ENCODE measurements at regions not wholly inside any gene's neighbourhood (a gene's known extent, or its start where the extent isn't known, plus 50 kb on each side); places are given as distances from the start of the nearest gene placed in this dataset.

GRCh38 chr5:154132718-154133307, 57.7 kb upstream of the GALNT10 start:
- Histone ChIP-seq H3K27ac (no peak overlapping the region), H3K4me3 (no peak overlapping the region), H3K27me3 (no peaks in the 10 kb centered on the region), H3K9me3 (no peaks in the 10 kb centered on the region), H3K4me1 (no peaks in the 10 kb centered on the region), H3K36me3 (no peaks in the 10 kb centered on the region)
- WGBS, 2 donors: 65 to 78% methylated on average over 6 of the region's 6 CpGs
- ATAC-seq (ENCODE audit: low FRiP score in 2 of 2): no peak
- no peak for DNase-seq
- TF ChIP-seq EP300 (IDR thresholded peaks at IDR 0.05): no peak
- no peak for TF ChIP-seq POLR2AphosphoS5 (IDR thresholded peaks at IDR 0.05)
- no peak for TF ChIP-seq POLR2A (IDR thresholded peaks at IDR 0.05)
- TF ChIP-seq CTCF (IDR thresholded peaks at IDR 0.05): no peak

GRCh38 chr5:154133591-154133990, 56.9 kb upstream of the GALNT10 start:
- H3K27ac ChIP-seq: no peak overlapping the region
- H3K4me3 ChIP-seq: no peak overlapping the region
- H3K9me3 ChIP-seq: no peaks in the 10 kb centered on the region
- no peaks in the 10 kb centered on the region for H3K27me3 ChIP-seq
- no peak for ATAC-seq (ENCODE audit: low FRiP score in 2 of 2)
- no peaks in the 10 kb centered on the region for H3K36me3 ChIP-seq
- 83 to 92% methylated on average over 9 to 10 of the region's 10 CpGs for WGBS, 2 donors
- H3K4me1 ChIP-seq: no peaks in the 10 kb centered on the region
- TF ChIP-seq CTCF (IDR thresholded peaks at IDR 0.05): no peak
- no peak for TF ChIP-seq POLR2AphosphoS5 (IDR thresholded peaks at IDR 0.05)
- peak in 1 of 2 donors; percentile 57 for DNase-seq

- Histone ChIP-seq H3K4me1 (no peaks in the 10 kb centered on the region), H3K4me3 (no peak overlapping the region), H3K36me3 (no peaks in the 10 kb centered on the region), H3K27me3 (no peaks in the 10 kb centered on the region), H3K9me3 (no peaks in the 10 kb centered on the region), H3K27ac (no peak overlapping the region)
- no peak for DNase-seq
- WGBS, 2 donors: 88 to 90% methylated on average over 2 of the region's 2 CpGs
- TF ChIP-seq CTCF (IDR thresholded peaks at IDR 0.05): no peak
- TF ChIP-seq EP300 (IDR thresholded peaks at IDR 0.05): no peak
- TF ChIP-seq POLR2AphosphoS5 (IDR thresholded peaks at IDR 0.05): no peak
- no peak for TF ChIP-seq POLR2A (IDR thresholded peaks at IDR 0.05)
- no peak for ATAC-seq (ENCODE audit: low FRiP score in 2 of 2)
Measured at GRCh38 chr5:154134499-154134898, 56.0 kb upstream of the GALNT10 start.

GRCh38 chr5:154135125-154135817, 55.3 kb upstream of the GALNT10 start:
- Histone ChIP-seq H3K27me3 (no peaks in the 10 kb centered on the region), H3K4me1 (no peaks in the 10 kb centered on the region), H3K4me3 (no peak overlapping the region), H3K27ac (no peak overlapping the region), H3K9me3 (no peaks in the 10 kb centered on the region), H3K36me3 (no peaks in the 10 kb centered on the region)
- no peak for ATAC-seq (ENCODE audit: low FRiP score in 2 of 2)
- no peak for DNase-seq
- WGBS, 2 donors: 79 to 84% methylated on average over 9 of the region's 9 CpGs
- no peak for TF ChIP-seq POLR2AphosphoS5 (IDR thresholded peaks at IDR 0.05)
- no peak for TF ChIP-seq CTCF (IDR thresholded peaks at IDR 0.05)
- TF ChIP-seq EP300 (IDR thresholded peaks at IDR 0.05): no peak
- TF ChIP-seq POLR2A (IDR thresholded peaks at IDR 0.05): no peak

- ATAC-seq (ENCODE audit: low FRiP score in 2 of 2) (no peak), DNase-seq (no peak)
- no peaks in the 10 kb centered on the region for H3K27me3 ChIP-seq
- H3K4me3 ChIP-seq: no peak overlapping the region
- no peaks in the 10 kb centered on the region for H3K36me3 ChIP-seq
- H3K4me1 ChIP-seq: no peaks in the 10 kb centered on the region
- TF ChIP-seq POLR2AphosphoS5 (IDR thresholded peaks at IDR 0.05): no peak
- TF ChIP-seq EP300 (IDR thresholded peaks at IDR 0.05): no peak
- TF ChIP-seq CTCF (IDR thresholded peaks at IDR 0.05): no peak
- H3K27ac ChIP-seq: no peak overlapping the region
- WGBS, 2 donors: 94 to 96% methylated on average over 5 of the region's 5 CpGs
- H3K9me3 ChIP-seq: no peaks in the 10 kb centered on the region
Measured at GRCh38 chr5:154136141-154136540, 54.4 kb upstream of the GALNT10 start.
